MM.1S (cell line): ENCODE measurements at regions not wholly inside any gene's neighbourhood (a gene's known extent, or its start where the extent isn't known, plus 50 kb on each side); places are given as distances from the start of the nearest gene placed in this dataset.

Source experiments
- EZH2 ChIP-seq: fragments of 300-600 bp; sonication (generic); optimal IDR thresholded peaks from 2 replicates; pipeline ENCODE3; 2017; ENCODE audit warnings: low read depth, mild to moderate bottlenecking, antibody characterized with exemption, low read length, mixed read lengths
- TF ChIP-seq, protein P1 (sequence below): fragments of 300-600 bp; sonication (generic); IDR thresholded peaks from 2 replicates; pipeline ENCODE4 v1.5.1; 2016; ENCODE audit warnings: antibody characterized with exemption, low read length, mixed read lengths

- TF ChIP-seq, protein P1, sequence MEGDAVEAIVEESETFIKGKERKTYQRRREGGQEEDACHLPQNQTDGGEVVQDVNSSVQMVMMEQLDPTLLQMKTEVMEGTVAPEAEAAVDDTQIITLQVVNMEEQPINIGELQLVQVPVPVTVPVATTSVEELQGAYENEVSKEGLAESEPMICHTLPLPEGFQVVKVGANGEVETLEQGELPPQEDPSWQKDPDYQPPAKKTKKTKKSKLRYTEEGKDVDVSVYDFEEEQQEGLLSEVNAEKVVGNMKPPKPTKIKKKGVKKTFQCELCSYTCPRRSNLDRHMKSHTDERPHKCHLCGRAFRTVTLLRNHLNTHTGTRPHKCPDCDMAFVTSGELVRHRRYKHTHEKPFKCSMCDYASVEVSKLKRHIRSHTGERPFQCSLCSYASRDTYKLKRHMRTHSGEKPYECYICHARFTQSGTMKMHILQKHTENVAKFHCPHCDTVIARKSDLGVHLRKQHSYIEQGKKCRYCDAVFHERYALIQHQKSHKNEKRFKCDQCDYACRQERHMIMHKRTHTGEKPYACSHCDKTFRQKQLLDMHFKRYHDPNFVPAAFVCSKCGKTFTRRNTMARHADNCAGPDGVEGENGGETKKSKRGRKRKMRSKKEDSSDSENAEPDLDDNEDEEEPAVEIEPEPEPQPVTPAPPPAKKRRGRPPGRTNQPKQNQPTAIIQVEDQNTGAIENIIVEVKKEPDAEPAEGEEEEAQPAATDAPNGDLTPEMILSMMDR: no peak
- no peak for TF ChIP-seq EZH2
These were observed 395.2 kb downstream of the PAX1 start for GRCh38 chr20:22100686-22101085.
